ENCODE measurements at regions not wholly inside any gene's neighbourhood (a gene's known extent, or its start where the extent isn't known, plus 50 kb on each side); places are given as distances from the start of the nearest gene placed in this dataset.

DNA sequence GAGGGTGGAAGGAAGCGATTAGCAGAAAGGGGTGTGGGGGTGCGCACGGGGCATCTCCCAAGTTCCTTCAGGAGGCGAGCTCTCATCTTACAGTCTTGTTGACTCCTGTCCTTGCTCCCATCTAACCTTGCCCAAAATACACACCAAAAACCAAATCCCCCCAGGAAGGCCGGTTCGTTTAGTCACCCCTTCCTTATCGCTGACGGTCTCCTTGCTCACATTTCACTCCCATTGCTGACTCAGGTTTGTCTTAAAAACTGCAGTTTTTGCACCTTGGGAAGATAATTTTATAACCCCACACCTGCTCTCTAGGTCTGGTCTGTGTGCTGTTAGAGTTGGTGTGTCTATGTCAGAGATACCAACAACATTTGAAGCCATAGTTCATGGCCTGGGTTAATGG is 68.1 kb upstream of the F3 start:
- TF ChIP-seq, protein P1, sequence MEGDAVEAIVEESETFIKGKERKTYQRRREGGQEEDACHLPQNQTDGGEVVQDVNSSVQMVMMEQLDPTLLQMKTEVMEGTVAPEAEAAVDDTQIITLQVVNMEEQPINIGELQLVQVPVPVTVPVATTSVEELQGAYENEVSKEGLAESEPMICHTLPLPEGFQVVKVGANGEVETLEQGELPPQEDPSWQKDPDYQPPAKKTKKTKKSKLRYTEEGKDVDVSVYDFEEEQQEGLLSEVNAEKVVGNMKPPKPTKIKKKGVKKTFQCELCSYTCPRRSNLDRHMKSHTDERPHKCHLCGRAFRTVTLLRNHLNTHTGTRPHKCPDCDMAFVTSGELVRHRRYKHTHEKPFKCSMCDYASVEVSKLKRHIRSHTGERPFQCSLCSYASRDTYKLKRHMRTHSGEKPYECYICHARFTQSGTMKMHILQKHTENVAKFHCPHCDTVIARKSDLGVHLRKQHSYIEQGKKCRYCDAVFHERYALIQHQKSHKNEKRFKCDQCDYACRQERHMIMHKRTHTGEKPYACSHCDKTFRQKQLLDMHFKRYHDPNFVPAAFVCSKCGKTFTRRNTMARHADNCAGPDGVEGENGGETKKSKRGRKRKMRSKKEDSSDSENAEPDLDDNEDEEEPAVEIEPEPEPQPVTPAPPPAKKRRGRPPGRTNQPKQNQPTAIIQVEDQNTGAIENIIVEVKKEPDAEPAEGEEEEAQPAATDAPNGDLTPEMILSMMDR (IDR thresholded peaks at IDR 0.05) = no peak
- TF ChIP-seq POLR2A (IDR thresholded peaks at IDR 0.05) = no peak
